Activated CD4-positive, alpha-beta T cell treated with anti-CD3 and anti-CD28 coated beads, Interleukin-2, amount 10 ng/mL, durations not matched to agents 24 days and 14 days (primary cell): ENCODE measurements at regions not wholly inside any gene's neighbourhood (a gene's known extent, or its start where the extent isn't known, plus 50 kb on each side); places are given as distances from the start of the nearest gene placed in this dataset.

Experiments
- DNase-seq: peaks from one replicate; pipeline ENCODE4 v3.0.0; 2022
- H3K27ac Mint-ChIP-seq: one replicate; pipeline ENCODE4 v1.8.0; 2022; ENCODE audit warnings: mild to moderate bottlenecking, mixed read lengths
- H3K27me3 Mint-ChIP-seq: one replicate; pipeline ENCODE4 v1.8.0; 2022; ENCODE audit warnings: mixed read lengths
- H3K36me3 Mint-ChIP-seq: one replicate; pipeline ENCODE4 v1.8.0; 2022; ENCODE audit warnings: low read depth, mild to moderate bottlenecking, mixed read lengths
- H3K4me1 Mint-ChIP-seq: one replicate; pipeline ENCODE4 v1.8.0; 2021; ENCODE audit warnings: mixed read lengths
- H3K4me3 Mint-ChIP-seq: one replicate; pipeline ENCODE4 v1.8.0; 2022; ENCODE audit warnings: mild to moderate bottlenecking, moderate library complexity, mixed read lengths
- H3K9me3 Mint-ChIP-seq: one replicate; pipeline ENCODE4 v1.8.0; 2021; ENCODE audit warnings: mixed read lengths
- intact Hi-C: fragments of 100-400 bp; cut with micrococcal nuclease; formaldehyde crosslinking; loops from one replicate; pipeline ENCODE4 v1.15.1; 2023

DNA sequence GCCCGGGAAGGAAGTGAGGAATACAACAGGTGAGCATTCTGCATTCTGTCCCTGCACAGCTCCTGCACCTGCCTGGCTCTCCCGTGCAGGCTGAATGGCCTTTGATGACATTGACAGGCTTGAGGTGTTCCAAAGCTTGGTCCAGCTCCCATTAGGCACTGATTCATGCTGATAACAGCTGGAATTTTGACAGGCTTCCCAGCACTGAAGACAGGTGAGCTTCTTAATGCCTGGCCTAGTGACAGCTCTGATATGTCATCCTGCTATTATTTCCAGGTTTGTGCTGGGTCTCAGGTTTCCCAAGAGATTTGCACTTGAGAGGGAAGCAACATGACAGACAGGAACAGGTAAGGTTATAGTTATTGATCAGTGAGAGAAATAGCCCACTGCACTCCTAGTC, 58.0 kb upstream of the MTNR1B start:
- Mint-ChIP-seq H3K27me3 (no peaks in the 10 kb centered on the region), H3K9me3 (no peaks in the 10 kb centered on the region), H3K4me3 (no peak overlapping the region), H3K36me3 (no peaks in the 10 kb centered on the region), H3K27ac (no peak overlapping the region), H3K4me1 (no peaks in the 10 kb centered on the region)
- no peak for DNase-seq
- intact Hi-C loops = no loop called here

DNA sequence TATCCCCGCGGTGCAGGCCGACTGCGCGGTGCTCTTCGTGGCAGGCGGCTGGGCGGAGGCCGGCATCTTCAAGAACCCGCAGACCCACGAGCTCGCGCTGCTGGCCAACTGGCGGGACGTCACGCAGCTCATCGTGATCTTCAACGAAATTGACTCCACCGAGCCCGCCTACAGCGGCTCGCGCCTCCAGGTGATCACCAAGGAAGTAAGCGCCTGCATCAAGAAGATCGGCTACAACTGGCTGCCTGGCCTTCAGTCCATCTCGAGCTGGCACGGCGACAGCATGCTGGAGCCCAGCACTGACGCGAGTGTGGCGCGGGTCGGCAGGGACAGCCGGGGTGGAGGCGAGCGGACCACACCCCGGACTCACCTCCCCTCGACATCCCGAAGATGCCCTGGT, 53.9 kb upstream of the MTNR1B start:
- Mint-ChIP-seq H3K9me3 (no peaks in the 10 kb centered on the region), H3K27me3 (no peaks in the 10 kb centered on the region), H3K36me3 (no peaks in the 10 kb centered on the region), H3K4me1 (no peaks in the 10 kb centered on the region), H3K4me3 (no peak overlapping the region), H3K27ac (no peak overlapping the region)
- intact Hi-C loops = no loop called here
- DNase-seq = no peak

DNA sequence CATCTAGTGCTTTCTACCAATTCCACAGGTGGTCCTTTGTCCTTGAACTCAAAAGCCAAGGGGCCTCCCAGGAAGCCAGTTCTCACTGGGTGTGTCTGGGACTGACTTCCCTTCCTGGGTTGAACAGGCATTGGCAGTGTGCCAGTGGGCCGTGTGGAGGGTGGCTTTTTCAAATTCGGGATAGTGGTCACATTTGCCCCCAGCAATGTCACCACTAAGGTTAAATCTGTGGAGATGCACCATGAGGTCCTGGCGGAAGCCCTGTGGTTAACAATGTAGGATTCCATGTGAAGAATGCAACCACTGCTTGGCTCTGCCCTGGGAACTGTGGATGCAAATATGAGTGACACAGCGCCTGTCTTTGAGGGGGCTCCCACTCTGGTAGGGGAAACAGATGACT, 53.2 kb upstream of the MTNR1B start:
- intact Hi-C loops = no loop called here
- H3K36me3 Mint-ChIP-seq = no peaks in the 10 kb centered on the region
- no peaks in the 10 kb centered on the region for H3K9me3 Mint-ChIP-seq

GRCh38 chr11:92917927-92918326, 51.5 kb upstream of the MTNR1B start:
- intact Hi-C loops = no loop called here
- no peaks in the 10 kb centered on the region for H3K36me3 Mint-ChIP-seq
- no peak overlapping the region for H3K27ac Mint-ChIP-seq
- DNase-seq = no peak
- no peaks in the 10 kb centered on the region for H3K9me3 Mint-ChIP-seq
- no peak overlapping the region for H3K4me3 Mint-ChIP-seq
- H3K27me3 Mint-ChIP-seq = no peaks in the 10 kb centered on the region
- H3K4me1 Mint-ChIP-seq = no peaks in the 10 kb centered on the region

More for the DNA sequence above, 53.2 kb upstream of the MTNR1B start:
- Mint-ChIP-seq H3K4me1 (no peaks in the 10 kb centered on the region), H3K27me3 (no peaks in the 10 kb centered on the region), H3K27ac (no peak overlapping the region), H3K4me3 (no peak overlapping the region)
- DNase-seq = no peak

DNA sequence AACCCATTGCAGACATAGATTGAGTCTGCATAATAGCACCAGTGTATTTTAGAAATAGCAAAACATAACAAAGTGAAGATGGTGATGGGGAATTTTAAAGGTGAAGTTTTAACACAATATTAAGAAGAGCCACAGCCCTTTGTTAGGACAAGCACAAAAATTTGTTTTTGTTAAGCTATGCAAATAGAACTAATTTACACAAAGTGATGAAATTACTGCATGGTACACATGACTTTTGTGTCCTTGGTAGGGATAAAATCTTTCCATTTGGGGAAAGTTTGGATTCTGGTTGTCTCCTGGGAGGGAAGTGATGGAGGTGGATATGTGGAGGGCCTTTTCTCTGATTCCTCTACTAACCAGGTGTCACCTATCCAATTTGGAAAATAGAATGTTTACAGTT, 50.4 kb upstream of the MTNR1B start:
- no peak overlapping the region for H3K4me3 Mint-ChIP-seq
- intact Hi-C loops = no loop called here

More for the DNA sequence above, 50.4 kb upstream of the MTNR1B start:
- no peaks in the 10 kb centered on the region for H3K36me3 Mint-ChIP-seq
- no peak for DNase-seq
- no peak overlapping the region for H3K27ac Mint-ChIP-seq
- H3K9me3 Mint-ChIP-seq = no peaks in the 10 kb centered on the region
- no peaks in the 10 kb centered on the region for H3K27me3 Mint-ChIP-seq
- no peaks in the 10 kb centered on the region for H3K4me1 Mint-ChIP-seq
